ENCODE measurements at regions not wholly inside any gene's neighbourhood (a gene's known extent, or its start where the extent isn't known, plus 50 kb on each side); places are given as distances from the start of the nearest gene placed in this dataset.

- no peak overlapping the region for H3K4me3 ChIP-seq (ENCODE audit: low read depth, low read length)
- no peak for TF ChIP-seq CTCF (IDR thresholded peaks at IDR 0.05; ENCODE audit: borderline replicate concordance, insufficient read depth, low read depth, low read length)
Observed at GRCh38 chr13:73157031-73157430, 98.2 kb downstream of the KLF5 start.

GRCh38 chr13:73146707-73147106 is 87.9 kb downstream of the KLF5 start:
- no peak overlapping the region for H3K4me3 ChIP-seq (ENCODE audit: low read depth, low read length)
- no peak for TF ChIP-seq CTCF (IDR thresholded peaks at IDR 0.05; ENCODE audit: borderline replicate concordance, insufficient read depth, low read depth, low read length)

- no peak overlapping the region for H3K4me3 ChIP-seq (ENCODE audit: low read depth, low read length)
Observed at GRCh38 chr13:73142071-73142470, 83.3 kb downstream of the KLF5 start.

GRCh38 chr13:73141292-73141771 is 82.5 kb downstream of the KLF5 start:
- no peak overlapping the region for H3K4me3 ChIP-seq (ENCODE audit: low read depth, low read length)
- TF ChIP-seq CTCF (IDR thresholded peaks at IDR 0.05; ENCODE audit: borderline replicate concordance, insufficient read depth, low read depth, low read length) = no peak

More at GRCh38 chr13:73142071-73142470, 83.3 kb downstream of the KLF5 start:
- TF ChIP-seq CTCF (IDR thresholded peaks at IDR 0.05; ENCODE audit: borderline replicate concordance, insufficient read depth, low read depth, low read length) = no peak

GRCh38 chr13:73140801-73141200 is 82.0 kb downstream of the KLF5 start:
- no peak for TF ChIP-seq CTCF (IDR thresholded peaks at IDR 0.05; ENCODE audit: borderline replicate concordance, insufficient read depth, low read depth, low read length)
- no peak overlapping the region for H3K4me3 ChIP-seq (ENCODE audit: low read depth, low read length)

- H3K4me3 ChIP-seq (ENCODE audit: low read depth, low read length) = no peak overlapping the region
- no peak for TF ChIP-seq CTCF (IDR thresholded peaks at IDR 0.05; ENCODE audit: borderline replicate concordance, insufficient read depth, low read depth, low read length)
Observed at GRCh38 chr13:73138638-73139491, 80.1 kb downstream of the KLF5 start.

GRCh38 chr13:73138276-73138637 is 79.5 kb downstream of the KLF5 start:
- TF ChIP-seq CTCF (IDR thresholded peaks at IDR 0.05; ENCODE audit: borderline replicate concordance, insufficient read depth, low read depth, low read length) = no peak
- no peak overlapping the region for H3K4me3 ChIP-seq (ENCODE audit: low read depth, low read length)

Measured in GM12875 (cell line).